ENCODE measurements at regions not wholly inside any gene's neighbourhood (a gene's known extent, or its start where the extent isn't known, plus 50 kb on each side); places are given as distances from the start of the nearest gene placed in this dataset.
A peak's percentile ranks its signal among the peaks of the same experiment; 100 is the strongest.

DNA sequence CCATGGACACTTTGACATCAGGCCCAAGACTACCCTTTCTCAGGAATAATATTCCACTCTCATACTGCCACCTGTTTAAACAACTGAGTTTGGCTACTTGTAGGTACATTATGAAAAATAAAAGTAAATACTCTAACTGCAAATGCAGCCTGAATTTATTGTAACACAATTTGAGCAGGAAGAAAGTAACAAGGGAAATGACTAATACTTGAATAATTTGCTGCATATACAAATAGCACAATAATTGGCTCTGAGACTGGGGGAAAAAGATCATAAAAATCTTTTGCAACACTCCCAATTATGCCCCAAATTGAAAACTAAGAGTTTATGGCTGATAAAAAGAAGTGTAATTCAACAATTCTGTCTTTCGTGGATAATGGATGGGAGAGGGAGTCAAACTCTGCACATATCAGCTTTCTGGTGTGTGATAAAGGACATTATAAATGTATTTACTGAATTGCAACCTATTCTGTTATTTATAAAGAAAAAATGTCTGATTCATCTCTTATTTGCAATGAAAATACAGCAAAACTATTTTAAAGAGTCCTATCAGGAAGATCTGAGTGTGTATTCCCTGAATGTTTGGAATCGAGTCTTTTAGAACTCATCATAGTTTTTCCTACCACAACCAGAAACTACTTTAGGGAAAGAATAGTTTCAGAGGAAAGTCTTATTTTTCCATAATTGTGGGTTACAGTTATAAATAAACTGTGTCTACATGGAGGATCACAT is 359.0 kb downstream of the JRKL start:
- no peak overlapping the region for H2AK9ac ChIP-seq (replicated peaks; ENCODE audit: low read depth, low read length, poor library complexity)
- H2AK5ac ChIP-seq (ENCODE audit: low read depth, low read length), result no peak overlapping the region
- intact Hi-C loops (cut with micrococcal nuclease), result no loop called here
- ATAC-seq (ENCODE audit: low read depth) (peak; percentile 72), DNase-seq (peak; percentile 46)
- H3K9me3 ChIP-seq (ENCODE audit: control insufficient read depth, insufficient read depth, low read length), result no peaks in the 10 kb centered on the region
- peak overlapping the region; percentile 78 for H2BK20ac ChIP-seq (ENCODE audit: low read depth, low read length)
- no peak overlapping the region for H3K23ac ChIP-seq (ENCODE audit: low read depth, low read length)
- peak overlapping the region; percentile 90 for H2BK120ac ChIP-seq (ENCODE audit: low read depth, low read length)
- H2AFZ ChIP-seq (replicated peaks; ENCODE audit: low read length, poor library complexity), result no peak overlapping the region
- H4K20me1 ChIP-seq (ENCODE audit: insufficient read depth, low read length), result no peaks in the 10 kb centered on the region
- peak overlapping the region; percentile 47; the same call in 1 of the 2 replicates for H3K27ac ChIP-seq (ENCODE audit: insufficient read depth, low read length)
- H4K8ac ChIP-seq (ENCODE audit: low read depth in 2 of 2, low read length in 2 of 2), result peak overlapping the region in 1 of 2 experiments; percentile 46; a peak in 2 of 4 replicates
- peaks cover 4% of the 10 kb centered on the region for H3K4me1 ChIP-seq (ENCODE audit: control insufficient read depth, insufficient read depth, low read length)
- peak overlapping the region; percentile 62 for H2BK5ac ChIP-seq (ENCODE audit: low read depth, low read length, poor library complexity, severe bottlenecking)
- no peak overlapping the region for H3K14ac ChIP-seq (replicated peaks; ENCODE audit: low read depth, low read length)
- no peak overlapping the region for H3K4me3 ChIP-seq (ENCODE audit: insufficient read depth, low read depth, low read length)
- no peak overlapping the region; the same call in 1 of the 2 replicates for H4K91ac ChIP-seq (ENCODE audit: insufficient read depth, low read depth, low read length)
- no peak overlapping the region for H4K5ac ChIP-seq (ENCODE audit: low read depth, low read length)
- H3K18ac ChIP-seq (ENCODE audit: low read depth, low read length), result peak overlapping the region; percentile 74; the same call in 1 of the 2 replicates
- H2BK15ac ChIP-seq (ENCODE audit: low read depth, low read length), result 0 out of 3 replicates have a peak overlapping the region, but pooled peaks have one; percentile 48
- no peaks in the 10 kb centered on the region for H3K79me1 ChIP-seq (ENCODE audit: low read depth in 1 of 2, low read length in 2 of 2)
- H3K4ac ChIP-seq (ENCODE audit: low read depth, low read length), result peak overlapping the region; percentile 36; the same call in 1 of the 2 replicates
- WGBS, 2 experiments (ENCODE audit: extremely low coverage in 2 of 2, insufficient read length in 1 of 2), result no CpG with 5 or more reads among the region's 2 CpGs
- H3K9me1 ChIP-seq (ENCODE audit: insufficient read depth, low read length), result no peaks in the 10 kb centered on the region
- H3K9ac ChIP-seq (ENCODE audit: low read depth, low read length), result no peak overlapping the region
- no peaks in the 10 kb centered on the region for H3K36me3 ChIP-seq (ENCODE audit: control insufficient read depth, insufficient read depth, low read length)
- TF ChIP-seq CEBPB (IDR thresholded peaks at IDR 0.05; ENCODE audit: low read depth, low read length) (peak; percentile 2; the same call in 1 of the 2 replicates), RAD21 (IDR thresholded peaks at IDR 0.05; ENCODE audit: low read length) (no peak), MAFK (IDR thresholded peaks at IDR 0.05; ENCODE audit: low read depth, low read length) (peak; percentile 32; the same call in 1 of the 2 replicates)
- BruUV-seq (replicated peaks), result no TSS peak
- H3K4me2 ChIP-seq (ENCODE audit: low read depth, low read length), result peak overlapping the region; percentile 89
- no peaks in the 10 kb centered on the region for H3K27me3 ChIP-seq (ENCODE audit: control insufficient read depth, insufficient read depth, low read length)
- dilution Hi-C loops (cut with HindIII; ENCODE audit: low sequenced_read_pairs, unreplicated experiment), result no loop called here
- ChIA-PET POLR2A (ENCODE audit: unreplicated experiment) (no interaction called here), CTCF (no interaction called here)
- in situ Hi-C loops (cut with MboI; ENCODE audit: low sequenced_read_pairs), result no loop called here
- H3K56ac ChIP-seq (ENCODE audit: extremely low read depth, insufficient read depth, low read length), result peak overlapping the region; percentile 51; the same call in 1 of the 2 replicates

All from IMR-90 (cell line).